ENCODE measurements at regions not wholly inside any gene's neighbourhood (a gene's known extent, or its start where the extent isn't known, plus 50 kb on each side); places are given as distances from the start of the nearest gene placed in this dataset.

DNA sequence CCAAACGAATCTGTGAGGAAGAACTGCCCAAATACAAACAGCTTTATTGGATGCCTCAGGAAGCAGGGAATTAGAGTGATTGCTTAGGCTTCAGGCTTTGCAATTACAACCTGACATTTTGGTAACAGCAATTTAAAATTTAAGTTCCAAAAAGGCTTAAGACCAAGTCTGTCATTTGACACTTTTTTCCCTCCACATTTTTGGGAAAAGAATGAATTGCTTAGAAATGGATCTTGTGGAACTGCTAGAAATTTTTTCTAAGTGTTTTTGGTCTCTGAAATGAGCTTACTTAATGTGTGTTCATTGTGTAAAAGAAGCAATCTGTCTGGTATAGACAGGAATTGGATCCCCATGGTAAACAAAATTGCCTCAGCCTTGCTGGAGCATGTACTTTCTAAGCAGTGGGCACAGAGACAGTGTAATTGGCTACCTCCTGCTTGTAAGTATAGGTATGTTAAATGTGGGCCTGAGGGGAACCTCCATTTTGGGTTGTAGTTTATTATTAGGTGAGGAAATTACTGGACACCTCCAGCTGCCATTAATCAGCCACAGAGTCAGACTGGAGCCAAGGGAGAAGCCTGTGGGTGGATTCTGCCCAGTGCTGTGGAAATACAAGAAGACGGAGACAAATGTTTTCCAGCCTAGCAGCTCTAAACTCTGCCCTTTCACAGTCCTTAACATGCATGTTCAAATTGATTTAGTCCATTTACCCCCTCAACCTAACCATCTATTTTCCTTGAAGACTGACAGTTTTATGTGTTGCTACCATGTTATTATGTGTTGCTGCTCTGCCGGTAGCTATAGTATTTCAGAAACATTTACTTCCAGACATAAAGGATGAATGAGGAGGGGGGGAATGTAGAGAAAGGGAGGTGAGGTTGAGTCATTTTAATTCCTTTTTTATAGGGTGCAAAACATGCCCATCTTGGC is 473.0 kb downstream of the SPRY1 start:
- Histone ChIP-seq H3K4me3 (ENCODE audit: low read length) (no peak overlapping the region), H3K4me1 (ENCODE audit: insufficient read depth, low read length) (peaks cover 6% of the 10 kb centered on the region), H3K9me3 (ENCODE audit: low read length) (no peaks in the 10 kb centered on the region), H3K27me3 (ENCODE audit: insufficient read depth, low read length) (no peaks in the 10 kb centered on the region), H3K36me3 (ENCODE audit: insufficient read depth, low read length) (no peaks in the 10 kb centered on the region), H2AFZ (ENCODE audit: low read depth, low read length) (no peak overlapping the region)

DNA sequence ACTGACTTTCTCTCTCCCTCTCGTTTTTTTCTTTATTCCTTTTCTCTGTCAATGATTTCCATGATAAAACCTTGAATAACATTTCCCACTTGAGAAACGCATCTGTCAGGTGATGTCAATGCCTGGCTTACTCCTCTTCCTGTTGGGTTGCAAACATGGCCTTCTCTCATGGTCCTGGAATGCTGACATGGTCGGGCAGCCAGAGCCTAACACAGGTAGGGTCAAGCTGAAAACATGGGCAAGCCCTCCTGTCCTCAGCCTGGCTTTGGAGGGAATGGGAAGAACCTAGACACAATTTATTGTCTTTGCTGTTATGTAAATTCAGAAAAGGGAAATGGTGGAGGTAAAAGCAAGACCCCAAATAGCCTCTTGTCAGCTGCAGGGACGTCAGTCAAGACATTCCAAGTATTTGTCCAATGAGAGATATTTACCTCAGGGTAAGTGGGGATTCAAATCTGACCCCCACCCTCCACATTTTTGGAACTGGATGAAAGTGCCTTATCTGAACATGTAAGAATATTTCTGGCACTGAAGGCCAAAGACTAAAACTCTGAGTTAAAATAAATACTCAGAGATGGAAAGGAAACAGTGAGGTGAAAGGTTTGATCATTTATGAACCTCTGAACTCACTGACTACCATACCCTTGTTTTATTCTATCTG is 473.8 kb downstream of the SPRY1 start:
- peaks cover 6% of the 10 kb centered on the region for H3K4me1 ChIP-seq (ENCODE audit: insufficient read depth, low read length)
- no peaks in the 10 kb centered on the region for H3K36me3 ChIP-seq (ENCODE audit: insufficient read depth, low read length)
- H3K27me3 ChIP-seq (ENCODE audit: insufficient read depth, low read length), result no peaks in the 10 kb centered on the region
- H3K4me3 ChIP-seq (ENCODE audit: low read length), result no peak overlapping the region
- H2AFZ ChIP-seq (ENCODE audit: low read depth, low read length), result no peak overlapping the region
- H3K9me3 ChIP-seq (ENCODE audit: low read length), result no peaks in the 10 kb centered on the region

DNA sequence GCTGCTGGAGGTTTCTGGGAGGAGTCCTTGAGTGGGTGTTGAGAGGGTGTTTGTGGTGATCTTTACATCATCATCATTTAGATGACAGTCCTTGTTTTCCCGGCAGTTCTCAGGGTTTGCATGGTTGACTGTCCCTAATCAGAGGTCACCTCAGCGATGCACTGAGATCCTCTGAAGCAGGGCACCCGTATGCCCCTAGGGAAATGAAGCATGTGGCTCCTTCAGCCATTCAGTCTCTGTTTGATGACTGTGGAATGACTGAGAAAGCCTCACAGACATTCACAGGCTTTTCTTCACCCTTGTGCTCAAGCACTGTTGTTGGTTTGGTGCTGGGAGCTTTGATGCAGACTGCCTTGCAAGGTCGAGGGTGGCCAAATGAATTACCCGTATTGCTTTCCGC is 474.7 kb downstream of the SPRY1 start:
- Histone ChIP-seq H3K27me3 (ENCODE audit: insufficient read depth, low read length) (no peaks in the 10 kb centered on the region), H3K4me3 (ENCODE audit: low read length) (no peak overlapping the region), H2AFZ (ENCODE audit: low read depth, low read length) (no peak overlapping the region), H3K9me3 (ENCODE audit: low read length) (no peaks in the 10 kb centered on the region), H3K36me3 (ENCODE audit: insufficient read depth, low read length) (no peaks in the 10 kb centered on the region), H3K4me1 (ENCODE audit: insufficient read depth, low read length) (peaks cover 6% of the 10 kb centered on the region)

DNA sequence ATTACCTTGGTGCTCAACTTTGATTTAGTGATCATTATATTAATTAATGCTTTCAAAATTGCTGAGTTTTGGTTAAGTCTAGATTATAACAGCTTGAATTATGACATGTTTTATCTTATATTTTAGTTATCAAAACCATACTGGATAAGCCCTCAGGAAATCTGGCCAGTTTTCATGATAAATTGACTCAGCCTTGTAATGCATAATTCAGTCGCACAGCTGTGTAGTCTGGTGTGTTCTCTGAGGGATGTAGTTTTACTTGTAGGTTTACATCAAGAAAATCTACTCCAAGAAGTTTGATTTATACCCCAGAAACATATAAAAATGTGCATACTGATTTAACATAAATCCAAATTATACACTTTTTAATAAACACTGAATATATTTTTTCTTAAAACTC is 477.5 kb downstream of the SPRY1 start:
- no peak overlapping the region for H2AFZ ChIP-seq (ENCODE audit: low read depth, low read length)
- H3K4me3 ChIP-seq (ENCODE audit: low read length), result no peak overlapping the region
- peaks cover 3% of the 10 kb centered on the region for H3K9me3 ChIP-seq (ENCODE audit: low read length)
- no peaks in the 10 kb centered on the region for H3K27me3 ChIP-seq (ENCODE audit: insufficient read depth, low read length)
- no peaks in the 10 kb centered on the region for H3K36me3 ChIP-seq (ENCODE audit: insufficient read depth, low read length)
- H3K4me1 ChIP-seq (ENCODE audit: insufficient read depth, low read length), result peaks cover 6% of the 10 kb centered on the region

DNA sequence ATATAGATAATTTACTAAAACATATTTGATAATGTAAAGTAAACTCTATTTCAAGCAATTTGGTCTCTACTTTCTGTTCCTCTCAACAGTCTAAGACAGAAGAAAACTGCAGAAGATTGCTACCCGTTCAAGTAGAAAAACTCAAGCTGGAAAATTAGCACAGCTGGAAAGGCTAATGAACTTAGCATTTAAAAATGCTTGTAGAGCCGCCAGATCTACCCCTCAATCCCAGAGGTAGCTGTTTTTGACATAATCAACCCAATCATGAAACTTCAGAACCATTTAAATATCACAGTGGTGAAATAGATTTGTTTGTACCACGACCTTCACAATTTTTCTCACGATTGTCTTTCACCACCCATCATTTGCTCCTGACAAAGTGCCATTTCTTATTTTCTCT is 479.5 kb downstream of the SPRY1 start:
- H2AFZ ChIP-seq (ENCODE audit: low read depth, low read length), result no peak overlapping the region
- no peaks in the 10 kb centered on the region for H3K27me3 ChIP-seq (ENCODE audit: insufficient read depth, low read length)
- H3K9me3 ChIP-seq (ENCODE audit: low read length), result peaks cover 3% of the 10 kb centered on the region
- no peaks in the 10 kb centered on the region for H3K36me3 ChIP-seq (ENCODE audit: insufficient read depth, low read length)
- H3K4me1 ChIP-seq (ENCODE audit: insufficient read depth, low read length), result no peaks in the 10 kb centered on the region
- H3K4me3 ChIP-seq (ENCODE audit: low read length), result no peak overlapping the region

DNA sequence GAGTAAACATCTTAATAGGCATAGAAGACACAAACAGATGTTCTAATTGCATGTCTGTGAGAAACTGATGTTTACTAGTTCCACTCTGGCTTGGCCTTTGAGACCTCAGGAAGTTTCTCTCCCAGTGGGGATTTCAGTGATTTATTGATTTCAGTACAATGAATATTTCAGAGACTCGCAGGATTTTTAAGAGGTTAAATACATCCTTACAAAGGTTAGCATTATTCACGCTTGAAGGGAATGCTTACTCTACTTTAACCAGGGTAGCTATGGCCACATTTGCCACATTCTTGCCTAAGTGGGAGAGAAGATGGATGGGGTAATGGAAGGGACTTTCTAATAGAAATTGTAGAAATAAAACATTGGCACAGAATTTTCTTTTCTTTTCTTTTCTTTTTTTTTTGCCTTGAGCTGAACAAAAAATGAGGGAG is 480.1 kb downstream of the SPRY1 start:
- Histone ChIP-seq H3K4me1 (ENCODE audit: insufficient read depth, low read length) (no peaks in the 10 kb centered on the region), H3K36me3 (ENCODE audit: insufficient read depth, low read length) (no peaks in the 10 kb centered on the region), H3K9me3 (ENCODE audit: low read length) (peaks cover 3% of the 10 kb centered on the region), H3K4me3 (ENCODE audit: low read length) (no peak overlapping the region), H3K27me3 (ENCODE audit: insufficient read depth, low read length) (no peaks in the 10 kb centered on the region), H2AFZ (ENCODE audit: low read depth, low read length) (no peak overlapping the region)

DNA sequence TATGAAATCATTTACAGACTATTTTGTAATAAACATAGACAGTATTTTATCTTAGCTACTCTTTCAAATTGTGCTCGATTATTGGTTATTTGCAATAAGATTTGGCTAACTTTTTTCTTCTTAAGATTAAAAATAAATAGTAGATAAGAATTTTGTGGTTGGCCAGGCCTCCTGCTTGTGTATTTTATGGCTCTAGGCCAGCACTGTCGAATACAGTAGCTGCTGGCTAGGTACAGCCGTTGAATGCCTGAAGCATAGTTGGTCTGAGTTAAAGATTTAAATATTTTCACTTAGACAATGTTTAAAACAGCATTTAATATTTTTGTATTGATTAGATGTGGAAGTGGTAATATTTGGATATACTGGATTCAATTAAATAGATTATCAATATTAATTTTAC is 481.0 kb downstream of the SPRY1 start:
- H2AFZ ChIP-seq (ENCODE audit: low read depth, low read length), result no peak overlapping the region
- H3K4me1 ChIP-seq (ENCODE audit: insufficient read depth, low read length), result no peaks in the 10 kb centered on the region
- H3K36me3 ChIP-seq (ENCODE audit: insufficient read depth, low read length), result no peaks in the 10 kb centered on the region
- H3K27me3 ChIP-seq (ENCODE audit: insufficient read depth, low read length), result no peaks in the 10 kb centered on the region
- peaks cover 3% of the 10 kb centered on the region for H3K9me3 ChIP-seq (ENCODE audit: low read length)
- H3K4me3 ChIP-seq (ENCODE audit: low read length), result no peak overlapping the region

DNA sequence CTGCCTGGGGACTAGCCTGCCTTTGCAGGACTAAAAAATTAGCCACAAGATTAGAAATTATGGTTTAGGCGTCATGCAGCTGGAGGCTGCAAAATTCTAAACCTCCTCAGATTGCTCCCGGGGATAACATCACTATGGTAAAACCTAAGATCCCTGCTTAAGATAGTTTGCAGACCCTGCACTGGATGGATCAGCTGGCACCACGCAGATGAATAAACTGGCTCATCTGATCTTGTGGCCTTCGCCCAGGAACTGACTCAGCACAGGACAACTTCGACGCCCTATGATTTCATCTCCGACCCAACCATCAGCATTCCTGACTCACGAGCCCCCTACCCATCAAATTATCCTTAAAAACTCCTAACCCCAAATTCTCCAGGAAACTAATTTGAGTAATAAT is 482.4 kb downstream of the SPRY1 start:
- H3K27me3 ChIP-seq (ENCODE audit: insufficient read depth, low read length), result no peaks in the 10 kb centered on the region
- H3K4me3 ChIP-seq (ENCODE audit: low read length), result no peak overlapping the region
- H2AFZ ChIP-seq (ENCODE audit: low read depth, low read length), result no peak overlapping the region
- no peaks in the 10 kb centered on the region for H3K36me3 ChIP-seq (ENCODE audit: insufficient read depth, low read length)
- no peaks in the 10 kb centered on the region for H3K4me1 ChIP-seq (ENCODE audit: insufficient read depth, low read length)
- H3K9me3 ChIP-seq (ENCODE audit: low read length), result peaks cover 3% of the 10 kb centered on the region

DNA sequence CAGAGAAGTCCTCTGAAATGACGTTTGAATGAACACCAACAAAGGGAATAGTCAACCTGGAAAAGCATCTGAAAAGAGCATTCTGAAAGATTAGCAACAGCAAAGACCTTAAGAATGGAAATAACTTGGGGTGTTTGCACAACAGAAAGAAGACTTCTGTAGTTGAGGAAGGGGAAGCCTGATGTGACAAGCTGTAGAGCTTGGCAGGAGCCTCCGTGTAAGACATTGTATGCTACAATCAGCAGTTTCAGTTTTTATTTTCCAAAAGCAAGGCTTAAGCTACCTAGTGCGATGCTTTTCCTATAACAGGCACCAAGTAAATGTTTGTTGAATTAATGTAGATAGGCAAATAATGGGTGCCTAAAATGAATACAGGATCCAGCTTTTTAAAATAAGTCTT is 484.0 kb downstream of the SPRY1 start:
- H3K36me3 ChIP-seq (ENCODE audit: insufficient read depth, low read length), result no peaks in the 10 kb centered on the region
- no peak overlapping the region for H3K4me3 ChIP-seq (ENCODE audit: low read length)
- H2AFZ ChIP-seq (ENCODE audit: low read depth, low read length), result no peak overlapping the region
- no peaks in the 10 kb centered on the region for H3K4me1 ChIP-seq (ENCODE audit: insufficient read depth, low read length)
- H3K9me3 ChIP-seq (ENCODE audit: low read length), result peaks cover 3% of the 10 kb centered on the region
- no peaks in the 10 kb centered on the region for H3K27me3 ChIP-seq (ENCODE audit: insufficient read depth, low read length)

DNA sequence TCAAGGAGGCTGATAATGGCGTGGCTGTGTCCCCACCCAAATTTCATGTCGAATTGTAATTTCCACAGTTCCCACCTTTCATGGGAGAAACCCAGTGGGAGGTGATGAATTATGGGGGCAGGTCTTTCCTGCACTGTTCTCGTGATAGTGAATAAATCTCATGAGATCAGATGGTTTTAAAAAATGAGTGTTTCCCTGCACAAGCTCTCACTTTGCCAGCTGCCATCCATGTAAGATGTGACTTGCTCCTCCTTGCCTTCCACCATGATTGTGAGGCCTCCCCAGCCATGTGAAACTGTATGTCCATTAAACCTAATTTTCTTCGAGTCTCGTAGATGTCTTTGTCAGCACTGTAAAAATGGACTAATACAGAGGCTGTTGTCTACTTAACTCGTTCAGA is 488.3 kb downstream of the SPRY1 start:
- Histone ChIP-seq H3K4me1 (ENCODE audit: insufficient read depth, low read length) (no peaks in the 10 kb centered on the region), H3K4me3 (ENCODE audit: low read length) (no peak overlapping the region)

DNA sequence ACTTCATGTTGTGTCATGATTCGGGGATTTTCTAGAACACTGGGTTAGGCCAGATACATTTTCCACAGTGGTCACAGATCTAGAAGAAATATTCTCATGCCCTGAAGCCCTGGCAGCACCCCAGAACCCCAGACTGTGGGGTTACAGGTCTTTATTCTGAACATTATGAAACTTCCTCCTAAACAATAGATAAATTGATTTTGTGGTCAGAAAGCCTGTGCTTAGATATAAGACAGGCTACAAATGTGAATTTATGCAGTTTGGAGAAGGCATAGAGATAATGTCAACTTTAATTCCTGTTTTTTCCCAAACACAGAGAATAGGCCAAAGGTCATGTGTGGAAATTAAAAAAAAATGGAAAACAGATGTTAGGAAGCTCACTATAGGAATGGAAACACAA is 492.9 kb downstream of the SPRY1 start:
- H3K27me3 ChIP-seq (ENCODE audit: insufficient read depth, low read length), result no peaks in the 10 kb centered on the region
- no peak overlapping the region for H3K4me3 ChIP-seq (ENCODE audit: low read length)
- no peaks in the 10 kb centered on the region for H3K36me3 ChIP-seq (ENCODE audit: insufficient read depth, low read length)
- H3K9me3 ChIP-seq (ENCODE audit: low read length), result no peaks in the 10 kb centered on the region
- H2AFZ ChIP-seq (ENCODE audit: low read depth, low read length), result no peak overlapping the region
- peaks cover 3% of the 10 kb centered on the region for H3K4me1 ChIP-seq (ENCODE audit: insufficient read depth, low read length)

More for the DNA sequence above, 488.3 kb downstream of the SPRY1 start:
- Histone ChIP-seq H3K9me3 (ENCODE audit: low read length) (no peaks in the 10 kb centered on the region), H2AFZ (ENCODE audit: low read depth, low read length) (no peak overlapping the region), H3K27me3 (ENCODE audit: insufficient read depth, low read length) (no peaks in the 10 kb centered on the region), H3K36me3 (ENCODE audit: insufficient read depth, low read length) (no peaks in the 10 kb centered on the region)

DNA sequence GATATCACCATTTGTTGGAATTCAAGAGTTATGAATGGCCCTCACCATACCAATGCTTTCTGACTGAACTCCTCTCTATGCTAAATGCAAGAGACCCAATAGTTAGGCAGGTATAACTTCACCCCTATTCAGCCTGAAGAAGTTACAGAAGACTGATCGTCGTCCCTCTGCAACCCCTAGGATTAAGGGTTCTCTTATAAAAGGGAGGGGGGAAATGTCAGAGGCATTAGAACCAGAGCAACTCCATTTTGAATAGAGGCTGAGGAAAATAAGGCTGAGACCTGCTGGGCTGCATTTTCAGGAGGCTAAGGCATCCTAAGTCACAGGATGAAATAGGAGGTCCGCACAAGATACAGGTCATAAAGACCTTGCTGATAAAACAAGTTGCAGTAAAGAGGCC is 494.3 kb downstream of the SPRY1 start:
- Histone ChIP-seq H3K27me3 (ENCODE audit: insufficient read depth, low read length) (no peaks in the 10 kb centered on the region), H2AFZ (ENCODE audit: low read depth, low read length) (no peak overlapping the region), H3K9me3 (ENCODE audit: low read length) (no peaks in the 10 kb centered on the region), H3K4me1 (ENCODE audit: insufficient read depth, low read length) (peaks cover 3% of the 10 kb centered on the region), H3K36me3 (ENCODE audit: insufficient read depth, low read length) (no peaks in the 10 kb centered on the region), H3K4me3 (ENCODE audit: low read length) (no peak overlapping the region)

DNA sequence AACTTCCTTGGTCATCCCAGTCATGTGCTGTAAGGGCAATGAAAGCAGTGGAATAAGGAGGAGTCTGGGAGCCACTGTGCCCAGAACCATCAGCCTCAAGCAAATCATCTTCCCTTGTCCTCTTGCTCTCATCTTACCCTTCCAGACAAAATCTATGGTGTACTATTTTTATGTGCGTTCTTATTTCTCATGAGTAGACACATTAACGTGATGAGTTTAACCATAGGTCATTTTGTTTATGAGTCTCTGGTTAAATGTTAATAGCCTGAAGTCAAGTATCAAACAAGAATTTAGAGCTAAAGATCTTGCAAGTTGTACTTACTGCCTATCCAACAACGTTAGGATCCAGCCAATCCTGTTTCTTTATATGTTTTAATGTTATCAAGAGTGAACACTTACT is 495.3 kb downstream of the SPRY1 start:
- no peaks in the 10 kb centered on the region for H3K36me3 ChIP-seq (ENCODE audit: insufficient read depth, low read length)
- H2AFZ ChIP-seq (ENCODE audit: low read depth, low read length), result peak overlapping the region; percentile 28
- no peak overlapping the region for H3K4me3 ChIP-seq (ENCODE audit: low read length)
- H3K4me1 ChIP-seq (ENCODE audit: insufficient read depth, low read length), result peaks cover 3% of the 10 kb centered on the region
- H3K9me3 ChIP-seq (ENCODE audit: low read length), result no peaks in the 10 kb centered on the region
- no peaks in the 10 kb centered on the region for H3K27me3 ChIP-seq (ENCODE audit: insufficient read depth, low read length)

Measured in neuron (in vitro differentiated cells).